ENCODE measurements at regions not wholly inside any gene's neighbourhood (a gene's known extent, or its start where the extent isn't known, plus 50 kb on each side); places are given as distances from the start of the nearest gene placed in this dataset.
"Not testable (repeated sequence)": the region's sequence is repeated elsewhere in the genome, so short reads cannot be mapped to it uniquely, and the experiment has no call there.

GRCh38 chr3:113377158-113377557 is 64.1 kb downstream of the CFAP44 start:
- DNase-seq (ENCODE audit: low read depth): no peak

- DNase-seq (ENCODE audit: low read depth): no peak
Observed at GRCh38 chr3:113374078-113374477, 67.2 kb downstream of the CFAP44 start.

- not testable (repeated sequence) for DNase-seq (ENCODE audit: low read depth)
Observed at GRCh38 chr3:113366800-113367199, 74.5 kb downstream of the CFAP44 start.

GRCh38 chr3:113355340-113355739 is 86.0 kb downstream of the CFAP44 start:
- not testable (repeated sequence) for DNase-seq (ENCODE audit: low read depth)

GRCh38 chr3:113354307-113354706 is 87.0 kb downstream of the CFAP44 start:
- peak; percentile 75 for DNase-seq (ENCODE audit: low read depth)

- no peak for DNase-seq (ENCODE audit: low read depth)
Observed at GRCh38 chr3:113353678-113354077, 87.6 kb downstream of the CFAP44 start.

- no peak for DNase-seq (ENCODE audit: low read depth)
Observed at GRCh38 chr3:113340785-113341184, 100.5 kb downstream of the CFAP44 start.

- DNase-seq (ENCODE audit: low read depth): no peak
Observed at GRCh38 chr3:113339616-113340244, 101.6 kb downstream of the CFAP44 start.

Data from HT1080 (cell line).